ENCODE measurements at regions not wholly inside any gene's neighbourhood (a gene's known extent, or its start where the extent isn't known, plus 50 kb on each side); places are given as distances from the start of the nearest gene placed in this dataset.
"Not testable (repeated sequence)": the region's sequence is repeated elsewhere in the genome, so short reads cannot be mapped to it uniquely, and the experiment has no call there.

DNA sequence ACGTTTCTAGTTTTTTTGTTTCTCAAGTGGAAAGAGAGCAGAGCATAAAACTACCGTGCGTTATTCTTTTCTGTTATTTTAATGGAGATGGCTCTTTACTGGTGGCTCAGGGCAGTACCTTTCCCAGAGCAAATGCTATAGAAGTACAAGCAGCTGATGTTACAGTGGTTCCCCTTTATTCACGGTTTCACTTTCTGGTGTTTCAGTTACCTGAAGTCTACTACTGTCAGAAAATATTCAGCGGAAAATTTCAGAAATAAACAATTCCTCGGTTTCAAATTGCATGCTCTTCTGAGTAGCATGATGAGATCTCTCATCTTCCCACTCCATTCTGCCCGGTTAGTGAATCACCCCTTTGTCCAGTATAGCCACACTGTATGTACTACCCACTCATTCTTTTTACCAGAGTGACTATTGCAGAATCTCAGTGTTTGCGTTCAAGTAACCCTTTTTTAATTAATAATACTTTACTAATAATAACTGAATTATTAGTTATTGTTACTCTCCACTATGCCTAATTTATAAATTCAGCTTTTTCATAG is 597.5 kb upstream of the ROBO2 start:
- no peak for DNase-seq

DNA sequence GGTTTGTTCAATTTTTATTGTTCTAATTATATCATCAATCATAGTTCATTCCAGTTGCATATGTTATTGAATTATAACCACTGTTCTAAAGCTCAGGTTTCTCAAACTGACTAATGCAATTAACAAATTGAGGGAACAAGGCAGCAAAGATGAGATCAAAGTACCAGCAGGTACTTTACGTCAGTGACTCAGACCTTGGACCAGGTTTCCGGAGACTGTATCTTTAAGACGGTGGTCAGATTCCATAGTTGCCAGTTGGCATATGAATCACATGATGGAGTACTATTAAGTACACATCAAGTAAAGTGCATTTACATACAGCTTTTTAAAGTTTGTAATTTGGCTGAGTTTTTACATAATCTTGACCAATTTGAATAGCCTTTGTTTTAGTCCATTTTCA is 583.6 kb upstream of the ROBO2 start:
- no peak for DNase-seq

DNA sequence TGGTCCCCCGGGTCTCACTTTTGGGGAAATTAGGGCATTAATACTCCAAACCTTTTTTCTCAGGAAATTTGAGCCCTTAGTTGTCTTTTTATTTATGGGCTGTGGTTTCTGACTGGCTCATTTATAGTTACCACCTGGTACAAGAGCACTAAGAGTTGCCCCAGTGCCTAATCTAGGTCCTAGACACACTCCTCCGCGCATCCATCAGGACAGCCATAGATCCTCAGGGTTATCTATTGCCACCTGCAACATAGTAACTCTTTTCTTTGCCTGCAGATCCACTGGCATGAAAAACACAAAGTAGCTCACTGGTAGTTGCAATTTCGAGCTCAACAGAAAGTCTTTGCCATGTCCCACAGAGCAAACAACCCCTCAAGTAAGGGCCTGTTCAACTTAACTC is 576.4 kb upstream of the ROBO2 start:
- no peak for DNase-seq

GRCh38 chr3:76470285-76470684 is 569.6 kb upstream of the ROBO2 start:
- DNase-seq, result no peak

GRCh38 chr3:76474632-76475031 is 565.3 kb upstream of the ROBO2 start:
- DNase-seq, result no peak

GRCh38 chr3:76479161-76479650 is 560.7 kb upstream of the ROBO2 start:
- DNase-seq, result no peak

DNA sequence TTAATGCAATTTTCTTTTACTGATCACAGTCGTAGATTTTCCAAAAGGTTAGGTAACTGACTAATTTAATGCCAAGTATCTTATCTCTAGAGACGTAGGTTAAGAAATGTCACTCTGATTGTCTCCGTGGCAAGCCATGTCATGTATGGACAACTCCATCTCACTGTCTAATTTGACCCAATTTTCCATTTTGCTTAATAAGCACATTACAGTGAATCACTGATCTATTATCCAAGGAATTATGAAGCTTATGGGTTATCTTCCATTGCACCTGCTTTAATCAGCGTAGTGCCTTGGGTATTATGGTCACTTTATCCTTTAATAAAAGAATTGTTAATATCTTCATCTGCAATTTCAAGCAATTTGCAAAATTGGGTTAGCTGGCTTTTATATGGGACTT is 557.4 kb upstream of the ROBO2 start:
- no peak for DNase-seq

- DNase-seq, result no peak
These were observed 552.5 kb upstream of the ROBO2 start for GRCh38 chr3:76487446-76487845.

- DNase-seq, result no peak
These were observed 549.8 kb upstream of the ROBO2 start for GRCh38 chr3:76490064-76490463.

DNA sequence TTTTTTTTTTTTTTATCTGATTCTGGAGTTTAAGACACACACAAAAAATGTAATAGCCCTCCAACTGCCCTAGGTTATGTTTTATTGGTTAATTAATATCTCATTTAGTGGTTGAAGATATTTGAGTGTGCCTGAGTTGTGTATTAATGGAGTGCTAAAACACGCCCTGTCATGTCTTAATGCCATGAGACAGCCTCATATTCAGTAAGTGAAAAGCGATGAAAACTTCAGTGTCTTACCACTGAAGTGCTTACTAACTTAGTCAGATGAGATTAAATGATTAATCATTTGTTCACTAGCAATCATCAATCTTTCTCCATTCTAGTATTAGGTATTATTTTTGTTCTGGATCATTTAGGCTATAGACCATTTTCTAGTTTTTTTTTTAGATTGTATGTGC is 544.7 kb upstream of the ROBO2 start:
- DNase-seq, result no peak

DNA sequence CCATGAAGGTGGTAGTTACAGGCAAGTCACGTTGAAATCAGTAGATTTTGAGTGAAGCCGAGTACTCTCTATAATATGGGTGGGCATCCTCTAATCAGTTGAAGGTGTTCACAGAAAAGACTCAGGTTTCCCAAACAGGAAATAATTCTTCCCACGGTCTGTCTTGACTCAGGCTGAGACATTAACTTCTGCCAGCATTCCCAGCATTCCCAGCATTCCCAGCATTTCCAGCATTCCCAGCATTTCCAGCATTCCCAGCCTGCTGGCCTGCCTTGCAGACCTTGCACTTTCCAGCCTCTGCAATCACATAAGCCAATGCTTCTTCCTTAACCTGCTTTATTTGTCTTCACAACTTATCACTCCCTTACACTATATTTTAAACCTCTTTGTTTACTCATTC is 542.3 kb upstream of the ROBO2 start:
- DNase-seq, result no peak

- no peak for DNase-seq
These were observed 539.1 kb upstream of the ROBO2 start for GRCh38 chr3:76500746-76501275.

- no peak for DNase-seq
These were observed 538.6 kb upstream of the ROBO2 start for GRCh38 chr3:76501315-76501714.

GRCh38 chr3:76502076-76502475 is 537.8 kb upstream of the ROBO2 start:
- no peak for DNase-seq

- no peak for DNase-seq
These were observed 534.6 kb upstream of the ROBO2 start for GRCh38 chr3:76505202-76505845.

GRCh38 chr3:76509179-76509830 is 530.6 kb upstream of the ROBO2 start:
- DNase-seq, result no peak

DNA sequence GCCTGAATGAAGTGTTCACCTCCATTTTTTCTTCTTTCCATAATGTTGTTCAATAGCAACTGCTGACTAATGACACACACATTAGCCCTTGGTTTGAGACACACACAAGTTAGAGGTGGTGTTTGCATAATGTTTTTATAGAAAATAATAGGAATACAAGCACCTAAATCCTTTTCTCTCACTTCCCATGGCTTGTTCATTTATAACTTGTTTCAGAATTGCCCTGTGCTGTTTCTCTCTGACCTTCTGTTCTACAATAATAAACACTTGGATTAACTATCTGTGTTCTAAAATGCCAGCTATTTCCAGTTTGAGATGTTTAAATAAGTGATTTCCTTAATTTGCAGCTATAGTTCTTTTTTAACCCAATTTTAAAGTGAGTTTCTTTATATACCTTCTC is 525.1 kb upstream of the ROBO2 start:
- no peak for DNase-seq

GRCh38 chr3:76523337-76523736 is 516.6 kb upstream of the ROBO2 start:
- DNase-seq, result no peak

- no peak for DNase-seq
These were observed 514.2 kb upstream of the ROBO2 start for GRCh38 chr3:76525726-76526125.

- DNase-seq, result no peak
These were observed 512.1 kb upstream of the ROBO2 start for GRCh38 chr3:76527773-76528172.

- DNase-seq, result no peak
These were observed 507.6 kb upstream of the ROBO2 start for GRCh38 chr3:76532158-76532822.

DNA sequence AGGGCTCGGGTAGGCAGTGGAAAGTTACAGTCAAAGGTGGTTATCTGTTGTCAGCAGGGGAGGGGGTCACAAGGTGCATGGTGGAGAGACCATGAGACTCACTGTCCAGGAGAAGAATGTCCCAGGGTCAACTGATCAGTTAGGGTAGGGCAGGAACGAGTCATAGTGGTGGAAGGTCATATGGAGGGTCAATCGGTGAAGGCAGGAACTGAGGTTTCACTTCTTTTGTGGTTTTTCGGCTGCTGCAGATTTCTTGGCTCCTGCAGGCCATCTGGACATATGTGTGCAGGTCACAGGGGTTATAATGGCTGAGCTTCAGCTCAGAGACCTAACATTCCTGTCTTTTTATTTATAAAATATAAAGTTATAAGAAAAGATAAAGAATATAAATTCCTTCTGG is 506.2 kb upstream of the ROBO2 start:
- not testable (repeated sequence) for DNase-seq

DNA sequence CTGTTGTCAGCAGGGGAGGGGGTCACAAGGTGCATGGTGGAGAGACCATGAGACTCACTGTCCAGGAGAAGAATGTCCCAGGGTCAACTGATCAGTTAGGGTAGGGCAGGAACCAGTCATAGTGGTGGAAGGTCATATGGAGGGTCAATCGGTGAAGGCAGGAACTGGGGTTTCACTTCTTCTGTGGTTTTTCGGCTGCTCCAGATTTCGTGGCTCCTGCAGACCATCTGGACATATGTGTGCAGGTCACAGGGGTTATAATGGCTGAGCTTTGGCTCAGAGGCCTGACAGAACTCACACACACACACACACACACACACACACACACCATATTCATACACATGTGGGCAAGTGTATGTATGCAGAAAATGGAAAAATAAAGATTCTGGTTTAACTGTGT is 502.0 kb upstream of the ROBO2 start:
- DNase-seq, result not testable (repeated sequence)

DNA sequence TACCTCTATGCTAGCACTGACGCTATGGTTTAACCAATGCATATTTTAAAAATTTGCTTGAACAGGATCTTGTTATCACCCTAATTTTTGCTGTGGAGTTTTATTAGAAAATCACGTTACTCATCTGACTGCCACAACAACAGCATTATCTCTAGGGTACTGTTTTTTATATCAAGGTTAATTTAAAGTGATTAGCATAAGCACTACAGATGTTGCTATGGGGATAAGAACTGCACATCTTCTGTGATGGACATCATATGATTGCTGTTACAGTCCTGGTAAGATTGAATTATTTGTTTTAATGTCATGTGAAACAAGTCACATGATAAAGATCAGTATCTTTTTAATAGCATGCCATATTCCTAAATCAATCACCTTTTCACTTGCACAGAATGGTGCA is 492.2 kb upstream of the ROBO2 start:
- DNase-seq, result no peak
